ENCODE measurements at regions not wholly inside any gene's neighbourhood (a gene's known extent, or its start where the extent isn't known, plus 50 kb on each side); places are given as distances from the start of the nearest gene placed in this dataset.

DNA sequence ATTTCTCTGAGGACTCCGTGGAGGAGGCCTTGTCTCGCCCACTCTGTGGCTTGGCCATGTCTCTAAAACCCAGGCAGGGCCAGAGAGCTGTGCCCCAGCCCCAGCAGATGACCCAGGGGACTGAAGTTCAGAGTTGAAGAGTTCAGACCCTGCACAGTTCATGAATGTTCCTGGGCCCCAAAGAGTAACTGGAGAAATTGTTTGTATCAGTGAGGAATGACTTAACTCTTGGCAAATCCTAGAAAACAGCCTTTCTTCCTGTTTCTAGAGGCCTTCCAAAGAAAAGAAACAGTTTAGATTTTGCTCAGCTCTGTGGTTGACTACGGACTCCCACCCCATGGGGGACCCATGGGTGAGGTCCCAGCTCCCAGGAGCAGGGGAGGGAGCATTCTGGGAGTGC is 62.1 kb upstream of the EYA2 start:
- intact Hi-C loops (cut with DNase I), result no loop called here
- Histone ChIP-seq H3K27me3 (no peaks in the 10 kb centered on the region), H3K9me3 (no peaks in the 10 kb centered on the region), H3K4me1 (no peaks in the 10 kb centered on the region), H3K27ac (no peak overlapping the region), H3K4me3 (no peak overlapping the region), H3K36me3 (no peaks in the 10 kb centered on the region)
- TF ChIP-seq, protein P1, sequence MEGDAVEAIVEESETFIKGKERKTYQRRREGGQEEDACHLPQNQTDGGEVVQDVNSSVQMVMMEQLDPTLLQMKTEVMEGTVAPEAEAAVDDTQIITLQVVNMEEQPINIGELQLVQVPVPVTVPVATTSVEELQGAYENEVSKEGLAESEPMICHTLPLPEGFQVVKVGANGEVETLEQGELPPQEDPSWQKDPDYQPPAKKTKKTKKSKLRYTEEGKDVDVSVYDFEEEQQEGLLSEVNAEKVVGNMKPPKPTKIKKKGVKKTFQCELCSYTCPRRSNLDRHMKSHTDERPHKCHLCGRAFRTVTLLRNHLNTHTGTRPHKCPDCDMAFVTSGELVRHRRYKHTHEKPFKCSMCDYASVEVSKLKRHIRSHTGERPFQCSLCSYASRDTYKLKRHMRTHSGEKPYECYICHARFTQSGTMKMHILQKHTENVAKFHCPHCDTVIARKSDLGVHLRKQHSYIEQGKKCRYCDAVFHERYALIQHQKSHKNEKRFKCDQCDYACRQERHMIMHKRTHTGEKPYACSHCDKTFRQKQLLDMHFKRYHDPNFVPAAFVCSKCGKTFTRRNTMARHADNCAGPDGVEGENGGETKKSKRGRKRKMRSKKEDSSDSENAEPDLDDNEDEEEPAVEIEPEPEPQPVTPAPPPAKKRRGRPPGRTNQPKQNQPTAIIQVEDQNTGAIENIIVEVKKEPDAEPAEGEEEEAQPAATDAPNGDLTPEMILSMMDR (IDR thresholded peaks at IDR 0.05), result no peak
- DNase-seq (ENCODE audit: low spot score in 2 of 2), result no peak

DNA sequence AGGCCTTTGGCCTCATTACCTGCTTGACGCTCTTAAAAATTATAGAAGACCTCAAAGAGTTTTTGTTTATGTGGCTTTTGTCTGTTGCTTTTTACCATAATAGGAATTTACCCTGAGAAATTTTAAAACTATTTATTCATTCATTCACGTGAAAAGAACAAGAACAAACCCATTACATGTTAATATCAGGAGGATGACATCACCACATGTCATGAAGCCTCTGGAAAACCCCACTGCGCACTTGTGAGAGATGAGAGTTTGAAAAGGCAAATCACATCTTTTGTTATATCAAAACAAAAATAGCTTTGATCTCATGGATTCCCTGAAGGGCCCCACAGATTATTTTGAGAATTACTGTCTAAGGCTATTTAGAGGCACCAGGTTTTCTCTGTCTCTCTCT is 61.3 kb upstream of the EYA2 start:
- H3K4me1 ChIP-seq, result no peaks in the 10 kb centered on the region
- no peaks in the 10 kb centered on the region for H3K27me3 ChIP-seq
- H3K4me3 ChIP-seq, result no peak overlapping the region
- TF ChIP-seq, protein P1 (IDR thresholded peaks at IDR 0.05), result no peak
- intact Hi-C loops (cut with DNase I), result no loop called here
- H3K9me3 ChIP-seq, result no peaks in the 10 kb centered on the region
- H3K36me3 ChIP-seq, result no peaks in the 10 kb centered on the region
- H3K27ac ChIP-seq, result no peak overlapping the region
- DNase-seq (ENCODE audit: low spot score in 2 of 2), result no peak

DNA sequence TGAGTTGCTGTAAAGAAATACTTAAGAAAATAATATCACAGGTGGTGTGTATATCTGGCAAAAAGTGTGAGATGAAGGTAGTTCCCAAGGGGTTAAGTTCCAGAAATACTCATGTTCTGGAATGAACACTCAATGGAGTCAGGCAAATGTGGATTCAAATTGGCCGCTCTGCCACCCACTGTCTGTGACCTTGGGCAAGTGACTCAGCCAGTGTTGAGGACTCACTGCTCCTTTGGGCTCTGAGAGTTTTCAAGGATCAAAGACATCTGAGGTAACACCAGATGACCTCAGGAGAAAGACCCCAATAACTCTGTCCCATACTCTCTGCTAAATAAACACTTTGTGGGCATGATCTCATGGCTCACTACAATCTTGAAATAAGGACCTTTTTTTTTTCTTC is 59.2 kb upstream of the EYA2 start:
- intact Hi-C loops (cut with DNase I), result no loop called here
- Histone ChIP-seq H3K4me3 (no peak overlapping the region), H3K9me3 (no peaks in the 10 kb centered on the region), H3K27me3 (no peaks in the 10 kb centered on the region), H3K36me3 (no peaks in the 10 kb centered on the region), H3K27ac (no peak overlapping the region), H3K4me1 (no peaks in the 10 kb centered on the region)
- no peak for DNase-seq (ENCODE audit: low spot score in 2 of 2)
- TF ChIP-seq, protein P1 (IDR thresholded peaks at IDR 0.05), result no peak

DNA sequence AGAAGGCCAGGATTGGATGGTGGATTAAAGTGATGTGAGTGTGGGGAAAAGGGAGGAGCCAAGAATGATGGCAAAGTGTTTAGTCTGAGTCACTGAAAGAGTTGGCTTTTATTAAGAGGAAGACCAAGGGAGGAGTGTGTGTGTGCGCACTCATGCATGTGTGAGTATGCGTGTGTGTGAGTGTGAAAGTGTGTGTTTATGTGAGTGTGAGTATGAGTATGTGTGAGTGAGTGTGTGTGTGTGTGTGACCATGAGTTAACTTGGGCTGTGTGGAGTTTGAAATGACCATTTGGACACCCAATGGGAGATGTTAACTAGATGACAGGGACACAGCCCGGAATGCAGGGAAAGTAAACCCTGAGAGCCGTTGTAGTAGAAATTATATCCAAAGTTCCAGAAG is 57.6 kb upstream of the EYA2 start:
- intact Hi-C loops (cut with DNase I), result no loop called here
- no peaks in the 10 kb centered on the region for H3K27me3 ChIP-seq
- no peaks in the 10 kb centered on the region for H3K9me3 ChIP-seq
- TF ChIP-seq, protein P1 (IDR thresholded peaks at IDR 0.05), result no peak
- no peaks in the 10 kb centered on the region for H3K36me3 ChIP-seq
- no peak overlapping the region for H3K4me3 ChIP-seq
- DNase-seq (ENCODE audit: low spot score in 2 of 2), result no peak
- H3K4me1 ChIP-seq, result no peaks in the 10 kb centered on the region
- no peak overlapping the region for H3K27ac ChIP-seq

DNA sequence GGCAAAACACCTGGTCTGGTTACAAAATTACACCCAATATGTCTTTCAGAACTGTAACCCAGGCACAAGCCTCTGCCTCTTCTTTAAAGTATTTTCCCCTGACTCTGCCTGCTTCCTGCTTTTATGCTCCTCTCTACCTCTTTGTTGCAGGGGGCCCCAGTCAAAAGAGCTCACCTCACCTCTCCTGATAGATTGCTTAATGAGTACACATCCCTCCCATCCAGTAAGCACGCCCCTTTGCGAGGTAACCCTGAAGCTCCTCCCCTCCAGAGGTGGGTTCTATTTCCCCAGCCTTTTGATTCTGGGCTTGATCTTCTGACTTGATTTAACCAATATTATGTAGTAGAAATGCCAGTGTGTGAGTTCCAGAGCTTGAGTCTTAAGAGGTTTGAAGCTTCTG is 56.6 kb upstream of the EYA2 start:
- Histone ChIP-seq H3K4me1 (no peaks in the 10 kb centered on the region), H3K9me3 (no peaks in the 10 kb centered on the region), H3K27me3 (no peaks in the 10 kb centered on the region), H3K36me3 (no peaks in the 10 kb centered on the region), H3K27ac (no peak overlapping the region), H3K4me3 (no peak overlapping the region)
- no peak for DNase-seq (ENCODE audit: low spot score in 2 of 2)
- intact Hi-C loops (cut with DNase I), result no loop called here
- TF ChIP-seq, protein P1 (IDR thresholded peaks at IDR 0.05), result no peak

DNA sequence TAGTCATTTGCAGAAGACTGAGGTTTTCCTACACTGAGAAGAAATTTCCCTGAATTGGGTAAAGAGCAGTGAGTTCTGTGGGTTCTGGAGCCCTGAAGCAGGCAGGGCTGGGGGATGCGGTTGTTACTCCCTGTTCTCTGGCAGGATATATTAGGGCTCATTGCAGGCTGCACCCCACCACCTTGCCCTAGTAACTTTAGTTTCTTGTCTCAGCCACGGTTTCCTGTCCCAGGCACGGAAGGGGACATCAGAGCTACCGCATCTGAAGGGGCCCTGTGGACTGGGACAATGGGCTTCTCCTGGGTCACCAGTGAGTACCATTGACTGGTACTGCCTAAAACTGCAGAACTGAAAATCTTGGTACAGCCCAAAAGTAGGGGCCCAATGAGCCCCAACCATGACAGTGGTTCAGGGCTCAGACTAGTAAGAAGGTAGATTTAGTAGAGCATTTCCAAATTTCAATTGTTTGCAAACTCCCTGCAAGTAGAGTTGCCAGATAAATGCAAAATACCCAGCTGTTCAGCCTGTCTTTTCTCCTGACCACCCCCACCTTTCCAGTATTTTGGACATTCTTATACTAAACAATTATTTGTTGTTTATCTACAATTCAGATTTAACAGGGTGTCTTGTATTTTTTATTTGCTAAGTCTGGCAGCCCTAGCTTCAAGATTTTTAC is 54.5 kb upstream of the EYA2 start:
- Histone ChIP-seq H3K36me3 (no peaks in the 10 kb centered on the region), H3K4me1 (no peaks in the 10 kb centered on the region), H3K27ac (no peak overlapping the region), H3K27me3 (no peaks in the 10 kb centered on the region), H3K9me3 (no peaks in the 10 kb centered on the region), H3K4me3 (no peak overlapping the region)
- no peak for DNase-seq (ENCODE audit: low spot score in 2 of 2)
- TF ChIP-seq, protein P1 (IDR thresholded peaks at IDR 0.05), result no peak
- intact Hi-C loops (cut with DNase I), result no loop called here

All from ascending aorta (tissue), 2 donors.